Pons (tissue), 1 donor: ENCODE measurements at regions not wholly inside any gene's neighbourhood (a gene's known extent, or its start where the extent isn't known, plus 50 kb on each side); places are given as distances from the start of the nearest gene placed in this dataset.
"Not testable (repeated sequence)": the region's sequence is repeated elsewhere in the genome, so short reads cannot be mapped to it uniquely, and the experiment has no call there.

Experiments used
- DNase-seq: peaks from one replicate; pipeline ENCODE4 v3.0.0-alpha.2; 2016; ENCODE audit warnings: low spot score

- peak; percentile 70 for DNase-seq
Measured at GRCh38 chr5:88666761-88667495, 216.1 kb downstream of the MEF2C start.

GRCh38 chr5:88665750-88666215, 217.2 kb downstream of the MEF2C start:
- peak; percentile 75 for DNase-seq

GRCh38 chr5:88664645-88665044, 218.3 kb downstream of the MEF2C start:
- DNase-seq = peak; percentile 57

- peak; percentile 97 for DNase-seq
Measured at GRCh38 chr5:88663793-88664216, 219.2 kb downstream of the MEF2C start.

- no peak for DNase-seq
Measured at GRCh38 chr5:88662846-88663245, 220.1 kb downstream of the MEF2C start.

GRCh38 chr5:88661806-88662207, 221.2 kb downstream of the MEF2C start:
- DNase-seq = no peak

GRCh38 chr5:88660947-88661805, 221.8 kb downstream of the MEF2C start:
- peak; percentile 97 for DNase-seq

GRCh38 chr5:88660264-88660946, 222.6 kb downstream of the MEF2C start:
- DNase-seq = peak; percentile 74

- peak; percentile 71 for DNase-seq
Measured at GRCh38 chr5:88659529-88660263, 223.3 kb downstream of the MEF2C start.

- peak; percentile 39 for DNase-seq
Measured at GRCh38 chr5:88658886-88659285, 224.1 kb downstream of the MEF2C start.

- peak; percentile 38 for DNase-seq
Measured at GRCh38 chr5:88657906-88658775, 224.8 kb downstream of the MEF2C start.

GRCh38 chr5:88657136-88657535, 225.8 kb downstream of the MEF2C start:
- DNase-seq = peak; percentile 58

- peak; percentile 92 for DNase-seq
Measured at GRCh38 chr5:88656221-88656950, 226.6 kb downstream of the MEF2C start.

- DNase-seq = no peak
Measured at GRCh38 chr5:88653471-88653870, 229.5 kb downstream of the MEF2C start.

GRCh38 chr5:88647901-88648300, 235.1 kb downstream of the MEF2C start:
- no peak for DNase-seq

GRCh38 chr5:88646866-88647265, 236.1 kb downstream of the MEF2C start:
- no peak for DNase-seq

- no peak for DNase-seq
Measured at GRCh38 chr5:88644676-88645075, 238.3 kb downstream of the MEF2C start.

GRCh38 chr5:88643315-88643714, 239.7 kb downstream of the MEF2C start:
- no peak for DNase-seq

- DNase-seq = no peak
Measured at GRCh38 chr5:88634014-88634413, 249.0 kb downstream of the MEF2C start.

- DNase-seq = not testable (repeated sequence)
Measured at GRCh38 chr5:88622890-88623289, 260.1 kb downstream of the MEF2C start.
